ENCODE measurements at regions not wholly inside any gene's neighbourhood (a gene's known extent, or its start where the extent isn't known, plus 50 kb on each side); places are given as distances from the start of the nearest gene placed in this dataset.
"Not testable (repeated sequence)": the region's sequence is repeated elsewhere in the genome, so short reads cannot be mapped to it uniquely, and the experiment has no call there.

DNA sequence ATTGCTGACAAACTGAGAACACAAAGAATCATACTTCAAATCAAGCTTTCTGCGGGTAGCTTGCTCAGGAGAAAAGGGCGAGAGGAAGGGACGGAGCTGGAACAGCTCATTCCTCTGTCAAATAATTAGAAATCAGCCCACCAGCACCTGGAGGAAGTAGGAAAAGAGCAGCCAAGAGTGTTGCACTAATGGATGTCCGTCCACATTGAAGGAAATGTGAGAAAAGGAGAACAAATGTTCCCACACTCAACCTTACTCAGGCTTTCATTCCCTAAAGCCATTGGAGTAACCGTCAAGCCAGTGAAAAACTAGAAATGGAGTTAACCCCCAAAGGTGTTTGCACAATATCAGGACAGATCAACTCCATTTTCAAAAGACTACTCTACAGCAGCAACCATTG, 233.0 kb upstream of the PRKD1 start:
- no peak for DNase-seq (ENCODE audit: low read depth)

GRCh38 chr14:30162066-30162465, 234.4 kb upstream of the PRKD1 start:
- DNase-seq (ENCODE audit: low read depth), result no peak

- no peak for DNase-seq (ENCODE audit: low read depth)
These were observed 237.6 kb upstream of the PRKD1 start for GRCh38 chr14:30165255-30165654.

GRCh38 chr14:30177781-30178180, 250.1 kb upstream of the PRKD1 start:
- no peak for DNase-seq (ENCODE audit: low read depth)

- DNase-seq (ENCODE audit: low read depth), result no peak
These were observed 251.9 kb upstream of the PRKD1 start for GRCh38 chr14:30179381-30180130.

- no peak for DNase-seq (ENCODE audit: low read depth)
These were observed 252.6 kb upstream of the PRKD1 start for GRCh38 chr14:30180219-30180618.

DNA sequence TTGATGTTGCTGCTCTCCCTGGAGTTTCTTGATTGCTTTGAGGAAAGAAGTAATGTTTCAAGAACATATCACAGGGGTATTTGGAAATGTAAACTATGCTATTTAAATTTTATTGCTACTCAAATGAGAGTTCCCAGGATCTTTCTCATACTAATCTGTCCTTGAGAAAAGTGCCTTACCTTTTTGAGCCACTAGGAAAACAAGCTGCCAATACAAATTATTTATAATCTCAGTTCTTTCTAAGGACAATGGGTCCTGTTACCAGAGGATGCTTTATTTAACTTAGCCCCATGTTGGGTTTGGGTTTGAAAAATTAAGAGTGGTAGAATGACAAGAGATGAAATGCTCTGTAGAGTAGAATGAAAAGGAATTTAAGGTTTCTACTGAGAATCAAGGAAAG, 258.2 kb upstream of the PRKD1 start:
- no peak for DNase-seq (ENCODE audit: low read depth)

DNA sequence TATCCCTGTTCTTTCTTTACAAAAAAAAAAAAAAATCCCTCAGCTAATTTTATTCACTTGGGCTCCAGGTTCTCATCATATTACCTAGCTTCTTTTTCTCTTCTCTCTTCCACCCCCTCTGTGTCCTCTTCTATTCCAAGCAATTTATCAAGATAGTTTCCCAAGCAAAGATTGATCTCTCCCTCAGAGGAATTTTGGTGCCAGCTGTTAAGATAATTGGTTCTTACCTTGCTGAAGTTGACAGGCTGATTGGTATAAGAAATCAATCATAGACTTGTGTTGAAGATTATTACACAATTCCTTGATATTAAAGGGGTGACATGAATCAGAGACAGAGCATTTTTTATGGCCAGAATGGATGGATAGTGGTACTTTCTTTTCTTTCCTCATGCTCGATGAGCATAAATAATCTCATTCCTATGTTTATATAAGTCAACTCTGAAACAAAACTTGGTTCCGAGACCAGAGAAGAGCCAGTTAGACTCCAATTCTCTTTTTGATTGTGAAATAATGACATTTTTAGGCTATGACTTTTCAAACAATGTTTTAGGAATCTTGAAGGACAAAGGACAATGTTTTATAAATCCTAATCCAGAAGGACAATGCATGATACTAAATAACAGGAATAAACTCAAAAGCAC, 264.1 kb upstream of the PRKD1 start:
- no peak for DNase-seq (ENCODE audit: low read depth)

DNA sequence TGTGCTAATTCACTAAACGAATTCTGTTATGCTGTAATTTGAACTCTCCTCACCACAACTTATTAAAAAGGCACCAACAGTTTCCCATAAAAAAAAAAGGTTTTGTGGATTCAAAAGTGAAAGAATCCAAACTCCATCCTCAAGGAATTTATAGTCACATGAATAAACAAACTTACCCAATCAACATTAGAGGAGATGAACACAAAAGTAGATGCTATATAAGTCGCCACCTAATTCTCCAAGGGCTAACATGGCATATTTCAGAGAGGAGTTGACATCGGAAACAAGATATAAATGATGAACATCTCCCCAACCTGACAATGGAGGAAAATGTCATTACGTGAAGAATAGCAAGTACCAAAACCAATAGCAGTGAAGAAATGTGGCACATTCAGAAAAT, 265.5 kb upstream of the PRKD1 start:
- DNase-seq (ENCODE audit: low read depth), result no peak

- no peak for DNase-seq (ENCODE audit: low read depth)
These were observed 266.3 kb upstream of the PRKD1 start for GRCh38 chr14:30193845-30194501.

GRCh38 chr14:30194741-30195148, 267.1 kb upstream of the PRKD1 start:
- no peak for DNase-seq (ENCODE audit: low read depth)

GRCh38 chr14:30195941-30196340, 268.3 kb upstream of the PRKD1 start:
- DNase-seq (ENCODE audit: low read depth), result no peak

DNA sequence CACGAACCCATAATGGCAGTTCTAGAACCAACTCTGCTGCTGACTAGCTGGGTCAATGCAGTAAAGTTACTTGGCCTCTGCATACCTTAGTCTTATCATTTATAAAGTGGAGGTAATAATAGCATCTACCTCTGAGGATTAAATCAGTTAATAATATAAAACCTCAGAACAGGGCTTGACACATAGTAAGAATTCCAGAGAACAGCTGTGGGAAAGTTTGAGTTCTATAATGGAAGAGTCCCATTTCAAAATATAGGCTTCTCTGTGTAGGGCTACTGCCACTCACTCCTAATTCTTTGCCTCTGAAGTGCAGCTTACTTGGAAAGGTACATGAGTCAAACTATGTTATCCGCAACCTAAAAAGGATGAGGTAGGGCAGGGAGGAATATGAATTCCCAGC, 269.2 kb upstream of the PRKD1 start:
- DNase-seq (ENCODE audit: low read depth), result no peak

- DNase-seq (ENCODE audit: low read depth), result not testable (repeated sequence)
These were observed 271.1 kb upstream of the PRKD1 start for GRCh38 chr14:30198720-30199119.

DNA sequence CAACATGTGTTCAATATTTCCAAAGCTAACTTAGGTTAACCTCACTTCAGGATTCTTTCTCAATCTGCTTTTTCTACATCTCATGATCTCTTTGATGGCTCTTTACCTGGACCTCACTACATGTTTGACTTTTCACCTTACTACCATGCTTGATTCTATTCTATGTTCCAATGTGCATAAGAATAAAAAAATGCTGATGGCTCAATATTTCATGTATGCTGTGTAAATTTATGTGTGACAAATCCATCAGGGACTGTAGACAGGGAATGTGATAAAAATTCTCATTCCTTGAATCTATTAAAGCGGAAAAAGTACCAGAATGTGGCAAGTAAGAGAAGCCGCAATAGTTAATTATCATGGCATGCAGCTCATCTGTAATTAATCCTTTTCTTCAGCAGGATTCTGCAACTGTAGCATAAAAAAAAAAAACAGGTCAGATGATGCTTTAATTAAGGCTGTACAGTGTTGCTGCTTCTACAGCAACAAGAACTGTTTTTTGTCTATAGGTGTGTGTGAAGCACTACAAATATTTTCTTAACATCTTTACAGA, 276.9 kb upstream of the PRKD1 start:
- no peak for DNase-seq (ENCODE audit: low read depth)

GRCh38 chr14:30209136-30209535, 281.5 kb upstream of the PRKD1 start:
- DNase-seq (ENCODE audit: low read depth), result no peak

GRCh38 chr14:30210630-30211029, 283.0 kb upstream of the PRKD1 start:
- DNase-seq (ENCODE audit: low read depth), result no peak

DNA sequence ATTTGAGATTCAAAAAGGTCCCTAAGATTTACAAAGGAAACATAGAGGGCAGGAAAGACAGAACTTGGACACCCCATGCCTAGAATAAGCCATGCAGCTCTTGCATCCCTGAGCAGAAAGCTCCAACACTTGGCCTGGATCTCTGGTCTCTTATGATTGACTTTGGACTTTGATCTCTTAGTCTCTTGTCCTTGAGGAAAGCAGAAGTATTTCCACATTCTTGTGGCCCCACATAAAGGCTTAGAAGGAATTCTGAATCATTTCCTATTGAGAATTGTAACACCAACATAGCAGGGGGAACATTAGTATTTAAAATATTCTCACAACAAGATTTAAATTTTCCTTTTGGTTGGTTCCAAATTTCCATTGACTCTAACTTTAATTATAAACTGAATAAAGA, 283.7 kb upstream of the PRKD1 start:
- DNase-seq (ENCODE audit: low read depth), result no peak

DNA sequence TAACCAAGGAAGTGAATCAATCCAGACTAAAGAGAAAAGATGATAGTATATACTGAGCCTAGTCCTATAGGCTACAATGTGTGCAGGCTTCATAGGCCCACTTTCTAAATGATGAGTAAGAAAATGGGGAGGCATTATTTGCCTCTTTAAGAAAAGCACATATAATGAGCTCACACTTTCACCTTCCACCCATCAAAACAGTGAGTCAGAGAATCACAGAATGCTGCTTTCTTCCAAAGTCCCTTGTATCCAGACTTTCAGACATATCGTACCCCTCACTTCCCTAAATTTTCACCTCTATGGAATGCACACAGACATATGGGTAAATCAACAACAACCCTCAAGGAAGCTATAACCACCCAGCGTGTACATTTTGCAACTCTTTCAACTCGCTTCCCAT, 286.4 kb upstream of the PRKD1 start:
- DNase-seq (ENCODE audit: low read depth), result no peak

- no peak for DNase-seq (ENCODE audit: low read depth)
These were observed 286.9 kb upstream of the PRKD1 start for GRCh38 chr14:30214461-30215090.

GRCh38 chr14:30218907-30219306, 291.3 kb upstream of the PRKD1 start:
- no peak for DNase-seq (ENCODE audit: low read depth)

DNA sequence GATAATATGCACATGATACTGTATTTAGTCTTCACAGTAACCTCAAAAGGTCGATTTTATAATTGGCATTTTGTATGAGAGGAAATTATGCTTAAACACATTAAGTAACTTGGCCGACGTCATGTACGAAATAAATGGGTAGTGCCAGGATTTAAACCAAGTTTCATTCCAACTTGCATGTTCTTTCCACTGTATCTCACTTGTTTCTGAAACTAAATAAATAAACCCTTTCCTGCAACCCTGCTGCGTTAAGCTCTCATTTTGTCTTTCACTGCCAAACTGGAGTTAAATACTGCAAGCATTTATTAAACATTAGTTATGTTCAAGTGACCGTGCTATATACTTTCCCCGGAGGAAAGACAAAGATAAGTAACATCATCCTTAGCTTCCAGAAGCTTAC, 293.9 kb upstream of the PRKD1 start:
- no peak for DNase-seq (ENCODE audit: low read depth)

GRCh38 chr14:30223385-30223785, 295.7 kb upstream of the PRKD1 start:
- DNase-seq (ENCODE audit: low read depth), result no peak
